GM18909 (cell line): ENCODE measurements at regions not wholly inside any gene's neighbourhood (a gene's known extent, or its start where the extent isn't known, plus 50 kb on each side); places are given as distances from the start of the nearest gene placed in this dataset.
"Not testable (repeated sequence)": the region's sequence is repeated elsewhere in the genome, so short reads cannot be mapped to it uniquely, and the experiment has no call there.

Source experiments
- ATAC-seq: cut with Tn5 transposase; IDR thresholded peaks from one replicate; pipeline ENCODE4 v1.9.1; 2021; ENCODE audit warnings: mild to moderate bottlenecking; ENCODE audit not compliant: unreplicated experiment, poor library complexity

- ATAC-seq: no peak
These were observed 141.4 kb upstream of the CXADR start for GRCh38 chr21:17371450-17371849.

GRCh38 chr21:17372200-17372599, 140.6 kb upstream of the CXADR start:
- no peak for ATAC-seq

- ATAC-seq: no peak
These were observed 126.3 kb upstream of the CXADR start for GRCh38 chr21:17386498-17386897.

- peak; percentile 79 for ATAC-seq
These were observed 125.7 kb upstream of the CXADR start for GRCh38 chr21:17387030-17387617.

- no peak for ATAC-seq
These were observed 124.6 kb upstream of the CXADR start for GRCh38 chr21:17388226-17388625.

GRCh38 chr21:17389311-17389710, 123.5 kb upstream of the CXADR start:
- ATAC-seq: no peak

- ATAC-seq: no peak
These were observed 122.3 kb upstream of the CXADR start for GRCh38 chr21:17390569-17390968.

GRCh38 chr21:17391811-17392340, 121.0 kb upstream of the CXADR start:
- no peak for ATAC-seq

- ATAC-seq: no peak
These were observed 119.4 kb upstream of the CXADR start for GRCh38 chr21:17393413-17393812.

GRCh38 chr21:17396948-17397347, 115.9 kb upstream of the CXADR start:
- no peak for ATAC-seq

- no peak for ATAC-seq
These were observed 115.1 kb upstream of the CXADR start for GRCh38 chr21:17397703-17398102.

- ATAC-seq: not testable (repeated sequence)
These were observed 113.9 kb upstream of the CXADR start for GRCh38 chr21:17398954-17399353.

- no peak for ATAC-seq
These were observed 109.9 kb upstream of the CXADR start for GRCh38 chr21:17402937-17403336.

GRCh38 chr21:17406202-17406601, 106.6 kb upstream of the CXADR start:
- no peak for ATAC-seq

GRCh38 chr21:17414766-17415165, 98.1 kb upstream of the CXADR start:
- ATAC-seq: no peak

GRCh38 chr21:17416139-17416538, 96.7 kb upstream of the CXADR start:
- no peak for ATAC-seq

- ATAC-seq: no peak
These were observed 89.9 kb upstream of the CXADR start for GRCh38 chr21:17422931-17423330.

- no peak for ATAC-seq
These were observed 85.7 kb upstream of the CXADR start for GRCh38 chr21:17427157-17427556.

GRCh38 chr21:17427831-17428483, 84.9 kb upstream of the CXADR start:
- ATAC-seq: peak; percentile 99

- ATAC-seq: peak; percentile 89
These were observed 84.4 kb upstream of the CXADR start for GRCh38 chr21:17428484-17428869.

- no peak for ATAC-seq
These were observed 83.9 kb upstream of the CXADR start for GRCh38 chr21:17428980-17429379.

GRCh38 chr21:17429936-17430335, 82.9 kb upstream of the CXADR start:
- ATAC-seq: no peak
